Keratinocyte (primary cell): ENCODE measurements at regions not wholly inside any gene's neighbourhood (a gene's known extent, or its start where the extent isn't known, plus 50 kb on each side); places are given as distances from the start of the nearest gene placed in this dataset.

Experiments used
- DNase-seq: peaks from one replicate; pipeline ENCODE4 v3.0.0-alpha.2; 2011; ENCODE audit warnings: low read depth, missing footprints, low spot score
- FAIRE-seq: peaks from 2 replicates; lab custom pipeline; 2011; peaks lifted over from hg19 to GRCh38; lab: Jason Lieb, UNC
- H2AFZ ChIP-seq: 2 replicates; pipeline ENCODE4 v1.6.0; 2012; ENCODE audit warnings: low read length, control low read depth, inconsistent platforms; ENCODE audit not compliant: control insufficient read depth
- H3K27ac ChIP-seq: 2 replicates; pipeline ENCODE4 v1.5.1; 2011; ENCODE audit warnings: low read length; ENCODE audit not compliant: control insufficient read depth, insufficient read depth
- H3K27me3 ChIP-seq: 3 replicates; pipeline ENCODE4 v1.6.0; 2011; ENCODE audit warnings: low read length; ENCODE audit not compliant: control insufficient read depth, insufficient read depth; ENCODE audit errors: extremely low read depth
- H3K36me3 ChIP-seq, 2 experiments: 2 replicates in 1 of 2; 3 replicates in 1 of 2; pipeline ENCODE4 v1.5.1; 2011; ENCODE audit warnings: low read length in 2 of 2, mild to moderate bottlenecking in 1 of 2; ENCODE audit not compliant: control insufficient read depth in 2 of 2, insufficient read depth in 2 of 2; ENCODE audit errors: extremely low read depth in 1 of 2
- H3K4me1 ChIP-seq: 3 replicates; pipeline ENCODE4 v1.5.1; 2011; ENCODE audit warnings: low read length; ENCODE audit not compliant: control insufficient read depth, insufficient read depth; ENCODE audit errors: extremely low read depth
- H3K4me2 ChIP-seq: 3 replicates; pipeline ENCODE4 v1.6.0; 2011; ENCODE audit warnings: low read depth, low read length; ENCODE audit not compliant: control insufficient read depth, insufficient read depth; ENCODE audit errors: extremely low read depth
- H3K4me3 ChIP-seq, 3 experiments: fragments of 200-600 bp in 1 of 3; sonication (generic) in 1 of 3; 2 replicates in 2 of 3; 3 replicates in 1 of 3; pipeline ENCODE4 v1.5.1; 2011 to 2016; ENCODE audit warnings: low read length in 3 of 3, mild to moderate bottlenecking in 3 of 3, control low read depth in 2 of 3, inconsistent platforms in 1 of 3, low read depth in 1 of 3, mixed read lengths in 1 of 3, mixed run types in 1 of 3, moderate library complexity in 1 of 3; ENCODE audit not compliant: control insufficient read depth in 2 of 3, insufficient read depth in 2 of 3; ENCODE audit errors: extremely low read depth in 1 of 3
- H3K79me2 ChIP-seq: 2 replicates; pipeline ENCODE4 v1.6.0; 2012; ENCODE audit warnings: low read length; ENCODE audit not compliant: control insufficient read depth, insufficient read depth
- H3K9ac ChIP-seq: 3 replicates; pipeline ENCODE4 v1.6.0; 2011; ENCODE audit warnings: low read length; ENCODE audit not compliant: control insufficient read depth, insufficient read depth; ENCODE audit errors: extremely low read depth
- H3K9me1 ChIP-seq: 3 replicates; pipeline ENCODE4 v1.6.0; 2011; ENCODE audit warnings: low read length; ENCODE audit not compliant: control insufficient read depth, insufficient read depth; ENCODE audit errors: extremely low read depth
- H3K9me3 ChIP-seq: 2 replicates; pipeline ENCODE4 v1.5.1; 2012; ENCODE audit warnings: low read depth, low read length; ENCODE audit not compliant: control insufficient read depth
- H4K20me1 ChIP-seq: 3 replicates; pipeline ENCODE4 v1.6.0; 2011; ENCODE audit warnings: low read length; ENCODE audit not compliant: control insufficient read depth, insufficient read depth; ENCODE audit errors: extremely low read depth
- CTCF ChIP-seq, 3 experiments: IDR thresholded peaks in 1 of 3; conservative IDR thresholded peaks in 1 of 3; optimal IDR thresholded peaks in 1 of 3; 2 replicates in 2 of 3; 3 replicates in 1 of 3; pipeline versions ENCODE3 to v1.5.1; 2011; ENCODE audit warnings: low read length in 3 of 3, mild to moderate bottlenecking in 3 of 3, moderate library complexity in 2 of 3, control low read depth in 1 of 3, inconsistent platforms in 1 of 3; ENCODE audit not compliant: insufficient read depth in 2 of 3; ENCODE audit errors: extremely low read depth in 1 of 3
- EZH2 ChIP-seq: IDR thresholded peaks from one replicate; pipeline ENCODE4 v1.6.1; 2012; ENCODE audit warnings: inconsistent platforms, mild to moderate bottlenecking, low read length, moderate library complexity
- dilution Hi-C: fragments of 300-500 bp; cut with MboI; formaldehyde crosslinking; loops from one replicate; pipeline ENCODE4 v1.7.0; 2020; ENCODE audit warnings: low sequenced_read_pairs; ENCODE audit not compliant: extremely low pct_ligation_motif_present

DNA sequence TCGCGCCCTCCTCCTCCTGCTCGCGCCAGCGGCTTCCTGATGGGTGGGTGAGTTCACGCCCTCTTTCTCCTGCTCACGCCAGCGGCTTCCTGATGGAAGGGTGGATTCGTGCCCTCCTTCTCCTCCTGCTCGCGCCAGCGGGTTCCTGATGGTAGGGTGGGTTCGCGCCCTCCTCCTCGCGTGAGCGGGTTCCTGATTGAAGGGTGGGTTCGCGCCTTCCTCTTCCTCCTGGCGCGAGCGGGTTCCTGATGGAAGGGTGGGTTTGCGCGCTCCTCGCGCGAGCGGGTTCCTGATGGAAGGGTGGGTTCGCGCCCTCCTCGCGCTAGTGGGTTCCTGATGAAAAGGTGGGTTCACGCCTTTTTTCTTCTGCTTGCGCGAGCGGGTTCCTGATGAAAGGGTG is 62.0 kb upstream of the MGAT5 start:
- dilution Hi-C loops = no loop called here
- Histone ChIP-seq H3K79me2 (peaks cover 39% of the 10 kb centered on the region), H3K36me3 (no peaks in the 10 kb centered on the region), H3K9me3 (no peaks in the 10 kb centered on the region), H3K4me2 (no peak overlapping the region), H4K20me1 (no peaks in the 10 kb centered on the region), H3K27ac (no peak overlapping the region), H3K4me3 (no peak overlapping the region), H2AFZ (no peak overlapping the region), H3K9me1 (no peaks in the 10 kb centered on the region), H3K9ac (no peak overlapping the region), H3K4me1 (peaks cover 8% of the 10 kb centered on the region), H3K27me3 (no peaks in the 10 kb centered on the region)
- DNase-seq (no peak), FAIRE-seq (no peak)
- TF ChIP-seq EZH2 (no peak), CTCF (optimal IDR thresholded peaks at IDR 0.05 in 1 of 3, IDR thresholded peaks at IDR 0.05 in 1 of 3, conservative IDR thresholded peaks at IDR 0.05 in 1 of 3; ENCODE audit: extremely low read depth in 1 of 3, insufficient read depth in 2 of 3, low read length in 3 of 3) (no peak)

DNA sequence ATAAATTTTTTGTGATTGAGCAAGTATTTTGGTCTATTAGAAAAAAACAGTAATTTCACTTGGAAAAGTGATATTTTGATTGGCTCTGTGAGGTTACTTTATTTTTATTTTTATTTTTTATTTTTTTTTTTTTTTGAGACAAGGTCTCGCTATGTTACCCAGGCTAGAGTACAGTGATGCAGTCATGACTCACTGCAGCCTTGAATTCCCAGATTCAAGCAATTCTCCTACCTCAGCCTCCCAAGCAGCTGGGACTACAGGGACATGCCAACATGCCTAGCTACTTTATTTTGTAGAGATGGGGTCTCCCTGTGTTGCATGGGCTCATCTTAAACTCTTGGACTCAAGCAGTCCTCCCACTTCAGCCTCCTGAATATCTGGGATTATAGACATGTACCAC is 60.9 kb upstream of the MGAT5 start:
- H3K9ac ChIP-seq = no peak overlapping the region
- peaks cover 8% of the 10 kb centered on the region for H3K4me1 ChIP-seq
- no peak for TF ChIP-seq CTCF (optimal IDR thresholded peaks at IDR 0.05 in 1 of 3, IDR thresholded peaks at IDR 0.05 in 1 of 3, conservative IDR thresholded peaks at IDR 0.05 in 1 of 3; ENCODE audit: extremely low read depth in 1 of 3, insufficient read depth in 2 of 3, low read length in 3 of 3)
- no peak for TF ChIP-seq EZH2
- H3K36me3 ChIP-seq = no peaks in the 10 kb centered on the region
- peaks cover 40% of the 10 kb centered on the region for H3K79me2 ChIP-seq
- dilution Hi-C loops = no loop called here
- H3K27me3 ChIP-seq = no peaks in the 10 kb centered on the region
- no peak overlapping the region for H3K27ac ChIP-seq
- H3K9me1 ChIP-seq = no peaks in the 10 kb centered on the region
- FAIRE-seq (no peak), DNase-seq (no peak)
- H4K20me1 ChIP-seq = no peaks in the 10 kb centered on the region
- H3K9me3 ChIP-seq = no peaks in the 10 kb centered on the region
- H3K4me2 ChIP-seq = no peak overlapping the region
- H2AFZ ChIP-seq = no peak overlapping the region
- H3K4me3 ChIP-seq = no peak overlapping the region
